Activated naive CD8-positive, alpha-beta T cell treated with anti-CD3 and anti-CD28 coated beads, Interleukin-2, amount 10 ng/mL, durations not matched to agents 7 days and 5 days (primary cell): ENCODE measurements at regions not wholly inside any gene's neighbourhood (a gene's known extent, or its start where the extent isn't known, plus 50 kb on each side); places are given as distances from the start of the nearest gene placed in this dataset.
A peak's percentile ranks its signal among the peaks of the same experiment; 100 is the strongest.
"Not testable (repeated sequence)": the region's sequence is repeated elsewhere in the genome, so short reads cannot be mapped to it uniquely, and the experiment has no call there.

ENCODE experiments used
- ATAC-seq: fragments of 150-1000 bp; cut with Tn5 transposase; one replicate; pipeline ENCODE4 v1.10.0; 2021; ENCODE audit warnings: low read depth, moderate library complexity
- POLR2A ChIA-PET: fragments of 350-600 bp; sonication (Branson Sonifier 250); formaldehyde crosslinking; loops from one replicate; lab custom pipeline; 2021; ENCODE audit warnings: antibody characterized with exemption; lab: Charles Lee
- DNase-seq: peaks from one replicate; pipeline ENCODE4 v3.0.0; 2021
- H3K27ac Mint-ChIP-seq: one replicate; pipeline ENCODE4 v1.8.0; 2022; ENCODE audit warnings: mild to moderate bottlenecking, mixed read lengths
- H3K27me3 Mint-ChIP-seq: one replicate; pipeline ENCODE4 v1.8.0; 2022; ENCODE audit warnings: mild to moderate bottlenecking, moderate library complexity, mixed read lengths
- H3K36me3 Mint-ChIP-seq: one replicate; pipeline ENCODE4 v1.8.0; 2021; ENCODE audit warnings: mild to moderate bottlenecking, mixed read lengths
- H3K4me1 Mint-ChIP-seq: one replicate; pipeline ENCODE4 v1.8.0; 2021; ENCODE audit warnings: mixed read lengths
- H3K4me3 Mint-ChIP-seq: one replicate; pipeline ENCODE4 v1.8.0; 2022; ENCODE audit warnings: mild to moderate bottlenecking, moderate library complexity, mixed read lengths
- H3K9me3 Mint-ChIP-seq: one replicate; pipeline ENCODE4 v1.8.0; 2021; ENCODE audit warnings: mixed read lengths

DNA sequence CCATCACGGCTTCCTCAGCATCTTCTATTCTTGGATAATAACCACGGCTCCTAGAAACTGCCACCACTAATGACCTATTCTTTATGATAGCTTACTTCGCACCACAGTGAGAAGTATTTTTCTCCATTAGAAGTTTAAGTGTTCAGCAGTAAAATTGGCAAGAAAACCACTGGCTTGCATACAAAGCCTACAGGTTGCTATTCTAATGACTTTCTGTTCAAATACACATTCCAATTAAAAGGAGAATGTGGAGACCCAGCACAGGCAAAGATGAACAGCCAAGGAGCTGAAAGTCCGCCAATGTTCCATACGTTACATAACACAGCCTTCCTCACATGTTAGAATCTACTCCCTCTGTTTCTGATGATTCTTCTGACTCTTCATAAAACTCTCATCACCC is 875.0 kb upstream of the PRKX start:
- no peaks in the 10 kb centered on the region for H3K9me3 Mint-ChIP-seq
- no peak overlapping the region for H3K27ac Mint-ChIP-seq
- no peak for DNase-seq
- POLR2A ChIA-PET, result no interaction called here
- no peaks in the 10 kb centered on the region for H3K4me1 Mint-ChIP-seq
- no peak overlapping the region for H3K4me3 Mint-ChIP-seq
- no peaks in the 10 kb centered on the region for H3K27me3 Mint-ChIP-seq
- H3K36me3 Mint-ChIP-seq, result no peaks in the 10 kb centered on the region
- ATAC-seq, result no peak

DNA sequence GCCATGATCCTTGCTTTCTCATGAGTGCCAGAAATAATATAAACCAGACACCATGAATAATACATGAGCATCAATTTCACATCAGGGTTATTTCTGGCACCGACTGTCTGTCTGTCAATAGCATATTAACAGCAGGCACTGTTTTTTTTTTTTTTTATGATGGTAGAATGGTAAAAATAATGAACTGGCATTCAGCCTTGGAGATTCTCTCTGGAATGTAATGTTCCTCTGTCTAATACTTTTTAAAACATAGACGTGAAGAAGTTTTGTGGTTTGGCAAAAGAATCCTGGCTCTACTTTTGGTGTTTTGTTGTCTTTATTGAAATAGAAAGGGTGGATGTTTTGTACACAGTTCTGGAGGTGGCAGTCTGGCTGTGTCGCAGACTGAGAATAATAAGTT is 874.6 kb upstream of the PRKX start:
- POLR2A ChIA-PET, result no interaction called here
- no peaks in the 10 kb centered on the region for H3K4me1 Mint-ChIP-seq
- ATAC-seq, result no peak
- DNase-seq, result no peak
- no peaks in the 10 kb centered on the region for H3K36me3 Mint-ChIP-seq
- no peaks in the 10 kb centered on the region for H3K27me3 Mint-ChIP-seq
- no peak overlapping the region for H3K27ac Mint-ChIP-seq
- no peaks in the 10 kb centered on the region for H3K9me3 Mint-ChIP-seq
- no peak overlapping the region for H3K4me3 Mint-ChIP-seq

DNA sequence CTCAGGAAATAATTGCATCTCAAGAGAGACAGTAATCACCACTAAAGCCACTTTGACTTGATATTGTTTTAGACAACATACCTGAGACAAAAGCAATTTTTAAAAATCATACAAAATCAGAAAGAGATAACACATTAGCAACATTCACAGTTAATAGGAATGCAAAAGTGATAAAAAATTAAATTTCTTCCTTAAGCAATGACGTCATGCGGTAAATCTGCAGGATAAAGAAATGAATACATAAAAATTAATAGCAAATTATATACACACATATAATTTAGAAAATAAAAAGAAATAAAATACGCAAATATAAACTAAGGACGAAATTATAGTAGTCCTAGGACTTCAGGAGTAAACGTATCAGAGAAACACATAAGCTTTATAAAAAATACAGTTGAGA is 866.5 kb upstream of the PRKX start:
- ATAC-seq (no peak), DNase-seq (no peak)
- H3K36me3 Mint-ChIP-seq, result no peaks in the 10 kb centered on the region
- H3K27me3 Mint-ChIP-seq, result no peaks in the 10 kb centered on the region
- no peak overlapping the region for H3K27ac Mint-ChIP-seq
- POLR2A ChIA-PET, result no interaction called here
- H3K4me3 Mint-ChIP-seq, result no peak overlapping the region
- H3K9me3 Mint-ChIP-seq, result no peaks in the 10 kb centered on the region
- H3K4me1 Mint-ChIP-seq, result no peaks in the 10 kb centered on the region

DNA sequence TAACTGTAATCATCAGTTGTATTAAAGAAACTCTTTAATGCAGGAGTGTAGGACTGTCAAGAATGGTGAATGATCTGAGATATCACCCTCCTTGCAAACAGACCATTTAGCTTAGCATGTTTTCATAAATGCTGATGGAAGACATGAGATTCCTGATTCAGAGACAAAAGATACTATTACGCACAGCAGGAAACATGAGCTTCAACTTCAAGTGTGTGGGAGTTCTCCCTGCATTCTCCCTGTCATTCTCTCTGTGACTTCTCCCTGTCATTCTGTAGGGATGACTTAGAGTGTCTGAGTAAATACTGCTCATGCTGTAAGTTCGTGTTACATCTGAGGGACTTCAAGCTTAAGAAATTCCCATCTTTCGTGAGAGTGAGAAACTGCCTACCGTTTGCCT is 866.0 kb upstream of the PRKX start:
- DNase-seq, result no peak
- no peak for ATAC-seq
- H3K4me1 Mint-ChIP-seq, result no peaks in the 10 kb centered on the region
- H3K27me3 Mint-ChIP-seq, result no peaks in the 10 kb centered on the region
- H3K4me3 Mint-ChIP-seq, result no peak overlapping the region
- no peak overlapping the region for H3K27ac Mint-ChIP-seq
- H3K9me3 Mint-ChIP-seq, result no peaks in the 10 kb centered on the region
- H3K36me3 Mint-ChIP-seq, result no peaks in the 10 kb centered on the region
- POLR2A ChIA-PET, result no interaction called here

DNA sequence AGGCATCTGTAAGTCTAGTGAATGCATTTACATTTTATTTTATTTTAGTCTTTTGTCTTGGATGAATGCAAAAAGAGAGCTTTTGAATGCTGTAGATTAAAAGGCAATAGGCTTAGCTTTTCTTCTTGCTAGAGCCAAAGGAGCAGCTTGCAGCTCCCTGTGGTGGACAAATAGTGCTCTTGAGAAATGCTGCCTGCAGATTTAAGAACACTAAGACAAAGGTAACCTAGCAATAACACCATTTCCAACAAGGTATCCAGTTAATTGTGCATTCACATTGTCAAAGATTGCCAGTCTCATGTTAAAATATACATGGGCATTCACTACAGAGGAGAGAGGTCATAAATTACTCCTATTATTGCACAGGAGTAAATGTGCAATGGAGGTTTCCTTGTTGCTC is 859.2 kb upstream of the PRKX start:
- Mint-ChIP-seq H3K27ac (no peak overlapping the region), H3K9me3 (no peaks in the 10 kb centered on the region), H3K4me3 (no peak overlapping the region), H3K36me3 (no peaks in the 10 kb centered on the region), H3K4me1 (no peaks in the 10 kb centered on the region), H3K27me3 (no peaks in the 10 kb centered on the region)
- DNase-seq, result no peak
- ATAC-seq, result no peak
- POLR2A ChIA-PET, result no interaction called here

DNA sequence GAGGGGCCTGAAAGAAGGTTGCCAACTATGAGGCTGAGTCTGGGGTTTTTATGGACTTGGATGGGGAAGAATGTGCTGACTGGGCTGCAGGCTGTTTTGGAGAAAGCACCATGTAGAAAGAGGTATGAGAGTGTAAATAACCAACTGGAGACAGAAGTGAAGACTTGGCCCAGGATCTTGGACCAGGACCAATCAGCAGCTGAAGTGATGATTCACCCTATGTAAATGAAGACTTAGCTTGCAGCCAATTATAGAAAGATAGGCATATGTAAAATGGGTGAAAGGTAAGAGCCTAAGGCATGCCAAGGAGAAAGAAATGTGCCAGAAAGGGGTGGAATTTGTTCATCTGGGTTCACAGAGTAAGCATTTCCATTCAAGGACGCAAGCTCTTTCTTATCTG is 856.7 kb upstream of the PRKX start:
- Mint-ChIP-seq H3K4me3 (no peak overlapping the region), H3K27ac (no peak overlapping the region), H3K27me3 (no peaks in the 10 kb centered on the region), H3K36me3 (no peaks in the 10 kb centered on the region), H3K4me1 (no peaks in the 10 kb centered on the region), H3K9me3 (no peaks in the 10 kb centered on the region)
- no peak for ATAC-seq
- POLR2A ChIA-PET, result no interaction called here
- no peak for DNase-seq

DNA sequence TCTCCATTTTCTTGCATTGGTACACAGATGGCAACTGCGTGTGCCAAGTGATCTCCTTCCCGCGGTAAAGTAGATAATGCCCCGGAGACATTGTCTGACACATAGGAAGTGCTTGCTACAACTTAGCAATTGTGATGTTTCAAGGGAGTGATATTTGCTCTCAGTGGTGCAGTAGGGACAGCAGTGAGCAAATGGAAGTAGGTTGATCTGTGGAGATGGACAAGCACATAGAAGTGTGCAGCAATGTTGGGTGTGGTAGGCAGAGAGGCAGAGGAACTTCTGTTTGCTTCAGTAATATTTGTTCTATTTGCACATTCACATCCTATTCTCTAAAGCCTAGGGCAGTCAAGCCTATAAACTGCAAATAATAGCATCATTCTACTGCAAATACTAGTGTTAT is 846.7 kb upstream of the PRKX start:
- ATAC-seq, result no peak
- no peak overlapping the region for H3K4me3 Mint-ChIP-seq
- no peaks in the 10 kb centered on the region for H3K4me1 Mint-ChIP-seq
- DNase-seq, result no peak
- no peaks in the 10 kb centered on the region for H3K9me3 Mint-ChIP-seq
- no peak overlapping the region for H3K27ac Mint-ChIP-seq
- no peaks in the 10 kb centered on the region for H3K36me3 Mint-ChIP-seq
- POLR2A ChIA-PET, result no interaction called here
- no peaks in the 10 kb centered on the region for H3K27me3 Mint-ChIP-seq

DNA sequence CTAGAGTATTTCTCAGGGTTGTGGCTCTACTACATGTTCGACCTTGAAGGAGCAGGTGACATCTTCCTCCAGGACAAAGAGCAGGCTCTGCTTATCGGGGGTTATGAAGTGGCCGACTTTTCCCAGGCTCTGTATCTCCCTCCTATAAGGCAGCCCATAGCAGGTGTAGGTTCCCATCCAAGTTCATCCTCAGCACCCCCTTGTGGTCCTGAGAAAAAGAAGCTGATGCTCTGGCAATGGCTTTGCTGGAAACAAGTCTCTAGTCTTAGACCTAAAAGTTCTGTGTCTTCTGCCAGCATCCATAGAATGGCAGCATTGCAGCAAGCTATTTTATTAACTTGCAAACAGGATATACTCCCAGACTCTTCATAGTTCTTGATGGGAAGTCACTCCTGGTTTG is 836.6 kb upstream of the PRKX start:
- H3K27ac Mint-ChIP-seq, result no peak overlapping the region
- no peak for DNase-seq

DNA sequence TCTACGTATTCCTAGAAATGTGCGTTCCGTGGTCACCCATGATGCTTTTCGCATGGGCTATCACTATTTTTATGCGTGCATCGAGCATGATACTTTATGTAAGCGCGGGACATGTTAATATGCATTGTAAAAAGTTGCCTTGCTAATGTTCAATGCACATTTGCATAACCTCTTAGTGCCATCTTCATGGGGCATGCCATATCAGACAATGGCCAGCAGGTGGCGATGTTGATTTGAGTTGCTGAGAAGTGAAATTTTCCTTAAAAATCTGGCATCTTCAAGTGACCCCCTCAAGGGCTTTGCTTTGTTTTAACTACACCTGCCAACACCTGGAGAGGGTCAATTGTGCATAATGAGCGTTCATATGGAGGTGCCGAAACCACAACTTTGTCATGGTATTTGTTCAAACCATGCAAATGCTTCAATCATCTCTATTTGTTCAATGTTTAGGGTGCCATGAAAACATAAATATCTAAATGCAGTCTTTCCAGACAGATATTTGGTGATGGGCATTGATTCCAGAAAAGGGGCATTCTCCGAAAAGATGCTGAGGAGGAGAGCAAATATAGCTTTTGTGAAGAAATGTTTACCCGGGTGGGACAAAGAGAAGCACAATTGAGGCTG is 833.9 kb upstream of the PRKX start:
- H3K27me3 Mint-ChIP-seq, result peaks cover 2% of the 10 kb centered on the region
- ATAC-seq, result no peak
- no peak overlapping the region for H3K4me3 Mint-ChIP-seq
- POLR2A ChIA-PET, result no interaction called here
- H3K9me3 Mint-ChIP-seq, result no peaks in the 10 kb centered on the region
- H3K4me1 Mint-ChIP-seq, result no peaks in the 10 kb centered on the region
- no peaks in the 10 kb centered on the region for H3K36me3 Mint-ChIP-seq
- DNase-seq, result peak; percentile 26
- no peak overlapping the region for H3K27ac Mint-ChIP-seq

More for the DNA sequence above, 836.6 kb upstream of the PRKX start:
- POLR2A ChIA-PET, result no interaction called here
- Mint-ChIP-seq H3K4me3 (no peak overlapping the region), H3K36me3 (no peaks in the 10 kb centered on the region), H3K4me1 (no peaks in the 10 kb centered on the region), H3K9me3 (no peaks in the 10 kb centered on the region), H3K27me3 (peaks cover 2% of the 10 kb centered on the region)
- ATAC-seq, result no peak

DNA sequence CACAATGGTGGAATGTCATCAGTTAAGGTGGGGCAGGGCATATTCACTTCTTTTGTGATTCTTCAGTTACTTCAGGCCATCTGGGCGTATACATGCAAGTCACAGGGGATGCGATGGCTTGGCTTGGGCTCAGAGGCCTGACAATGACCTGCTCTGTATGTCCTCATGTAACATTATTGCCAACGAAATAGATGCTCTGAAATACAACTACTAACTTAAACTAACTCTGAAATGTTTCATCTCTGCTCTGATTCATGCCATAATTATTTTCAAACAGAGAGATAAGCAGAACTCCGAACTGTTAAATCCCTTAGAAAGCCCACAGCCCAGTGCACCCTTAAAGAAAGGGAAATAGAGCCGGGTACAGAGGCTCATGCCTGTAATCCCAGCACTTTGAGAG is 832.7 kb upstream of the PRKX start:
- H3K4me3 Mint-ChIP-seq, H3K27ac Mint-ChIP-seq, H3K27me3 Mint-ChIP-seq, DNase-seq, H3K36me3 Mint-ChIP-seq, H3K9me3 Mint-ChIP-seq, ATAC-seq, H3K4me1 Mint-ChIP-seq, POLR2A ChIA-PET: not testable (repeated sequence)

DNA sequence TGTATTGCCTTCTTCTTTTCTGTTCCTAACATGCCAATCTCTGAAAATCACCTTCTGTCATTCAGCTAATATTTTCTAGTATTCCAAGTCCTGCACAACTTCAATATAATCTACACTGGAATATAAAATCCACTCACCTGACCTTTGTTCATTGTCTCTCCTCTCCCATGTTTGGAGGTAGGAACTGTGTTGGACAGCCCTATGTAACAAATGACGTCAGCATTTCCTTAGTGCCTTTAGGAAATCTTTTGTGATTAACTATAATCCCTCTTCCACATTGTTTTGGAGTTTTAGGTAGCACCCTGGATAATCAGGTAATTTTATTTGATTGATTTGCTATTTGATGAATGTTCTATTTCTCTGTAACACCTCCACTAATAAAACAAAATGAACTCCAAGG is 814.8 kb upstream of the PRKX start:
- no peaks in the 10 kb centered on the region for H3K27me3 Mint-ChIP-seq
- no peaks in the 10 kb centered on the region for H3K9me3 Mint-ChIP-seq
- H3K36me3 Mint-ChIP-seq, result no peaks in the 10 kb centered on the region

DNA sequence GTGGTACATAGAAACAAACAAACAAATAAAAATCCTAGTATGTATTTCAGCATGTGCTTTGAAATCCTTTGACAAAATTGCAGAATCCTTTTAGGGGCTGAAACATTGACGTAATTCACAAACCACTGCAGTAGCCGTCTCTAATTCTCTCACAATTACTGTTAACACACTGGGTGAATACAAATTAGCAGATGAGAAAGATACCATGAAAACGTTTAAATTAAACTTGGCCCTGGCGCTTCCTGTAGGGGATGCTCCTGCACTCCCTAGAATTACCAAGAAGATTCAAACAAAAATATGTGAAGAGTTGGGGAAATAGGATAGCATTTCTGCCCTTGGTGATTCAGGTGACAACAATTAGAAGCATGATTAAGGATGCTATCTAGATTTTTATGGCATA is 772.5 kb upstream of the PRKX start:
- no peak overlapping the region for H3K27ac Mint-ChIP-seq
- POLR2A ChIA-PET, result no interaction called here
- H3K36me3 Mint-ChIP-seq, result no peaks in the 10 kb centered on the region
- no peaks in the 10 kb centered on the region for H3K4me1 Mint-ChIP-seq
- H3K9me3 Mint-ChIP-seq, result no peaks in the 10 kb centered on the region
- H3K4me3 Mint-ChIP-seq, result no peak overlapping the region
- no peak for ATAC-seq
- no peak for DNase-seq
- H3K27me3 Mint-ChIP-seq, result no peaks in the 10 kb centered on the region

More for the DNA sequence above, 814.8 kb upstream of the PRKX start:
- DNase-seq, result no peak
- Mint-ChIP-seq H3K4me1 (no peaks in the 10 kb centered on the region), H3K27ac (no peak overlapping the region), H3K4me3 (no peak overlapping the region)
- ATAC-seq, result no peak
- POLR2A ChIA-PET, result no interaction called here

DNA sequence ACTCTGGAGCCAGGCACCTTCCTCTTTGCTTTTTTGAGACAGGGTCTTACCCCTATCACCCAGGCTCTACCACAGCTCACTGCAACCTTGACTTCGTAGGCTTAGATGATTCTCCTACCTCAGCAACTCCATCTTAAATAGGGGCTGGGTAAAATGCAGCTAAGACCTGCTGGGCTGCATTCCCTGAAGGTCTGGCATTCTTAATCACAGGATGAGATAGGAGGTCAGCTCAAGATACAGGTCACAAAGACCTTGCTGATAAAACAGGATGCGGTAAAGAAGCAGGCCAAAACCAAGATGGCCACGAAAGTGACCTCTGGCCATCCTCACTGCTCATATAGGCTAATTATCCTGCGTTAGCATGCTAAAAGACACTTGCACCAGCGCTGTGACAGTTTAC is 770.8 kb upstream of the PRKX start:
- H3K4me1 Mint-ChIP-seq, result no peaks in the 10 kb centered on the region
- POLR2A ChIA-PET, result no interaction called here
- no peak overlapping the region for H3K27ac Mint-ChIP-seq
- H3K36me3 Mint-ChIP-seq, result no peaks in the 10 kb centered on the region
- no peak overlapping the region for H3K4me3 Mint-ChIP-seq
- H3K9me3 Mint-ChIP-seq, result no peaks in the 10 kb centered on the region
- no peaks in the 10 kb centered on the region for H3K27me3 Mint-ChIP-seq
- DNase-seq (no peak), ATAC-seq (no peak)

DNA sequence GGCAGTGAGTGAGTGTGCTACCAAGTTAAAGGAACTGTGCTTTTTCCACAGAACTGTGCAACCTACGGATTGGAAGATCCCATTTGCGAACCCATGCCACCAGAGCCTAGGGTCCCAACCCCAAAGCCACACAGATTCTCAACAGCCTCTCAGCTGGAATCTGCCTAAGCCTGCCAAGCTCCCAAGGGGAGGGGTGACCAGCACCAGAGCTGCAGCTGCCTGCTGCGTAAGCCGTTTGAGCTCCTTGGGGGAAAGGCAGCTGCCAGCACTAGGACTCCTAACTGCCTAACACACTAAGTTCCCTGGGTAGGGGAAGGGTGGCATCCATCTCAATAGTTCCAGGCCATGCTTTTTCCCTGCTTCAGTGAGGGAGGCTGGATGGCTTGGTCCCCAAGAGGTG is 738.1 kb upstream of the PRKX start:
- H3K4me1 Mint-ChIP-seq, result no peaks in the 10 kb centered on the region
- no peaks in the 10 kb centered on the region for H3K9me3 Mint-ChIP-seq
- POLR2A ChIA-PET, result no interaction called here
- H3K27me3 Mint-ChIP-seq, result no peaks in the 10 kb centered on the region
- ATAC-seq (no peak), DNase-seq (no peak)
- H3K36me3 Mint-ChIP-seq, result no peaks in the 10 kb centered on the region
- no peak overlapping the region for H3K4me3 Mint-ChIP-seq
- no peak overlapping the region for H3K27ac Mint-ChIP-seq

DNA sequence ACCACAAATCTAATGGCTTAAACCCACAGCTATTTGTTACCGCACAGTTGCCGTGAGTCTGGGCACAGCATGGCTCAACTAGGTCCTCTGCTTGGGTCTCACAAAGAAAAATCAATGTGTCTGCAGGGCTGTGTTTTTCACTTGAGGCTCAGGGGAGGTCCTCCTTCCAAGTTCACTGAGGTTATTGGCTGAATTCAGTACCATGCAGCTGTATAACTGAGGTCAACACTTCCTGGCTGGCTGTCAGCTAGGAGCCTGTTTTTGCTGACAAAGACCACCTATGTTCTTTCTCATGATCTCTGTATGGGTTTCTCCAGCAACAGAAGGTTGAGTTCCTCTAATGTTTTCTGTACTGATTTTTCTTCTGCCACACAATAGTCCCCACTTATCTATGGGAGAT is 736.7 kb upstream of the PRKX start:
- Mint-ChIP-seq H3K9me3 (no peaks in the 10 kb centered on the region), H3K27ac (no peak overlapping the region), H3K4me3 (no peak overlapping the region), H3K36me3 (no peaks in the 10 kb centered on the region), H3K27me3 (no peaks in the 10 kb centered on the region), H3K4me1 (no peaks in the 10 kb centered on the region)
- POLR2A ChIA-PET, result no interaction called here
- no peak for ATAC-seq
- no peak for DNase-seq
